Breast epithelium (tissue), 3 donors: ENCODE measurements at regions not wholly inside any gene's neighbourhood (a gene's known extent, or its start where the extent isn't known, plus 50 kb on each side); places are given as distances from the start of the nearest gene placed in this dataset.

Source experiments
- CTCF ChIP-seq, 3 donors: fragments of 450-650 bp; IDR thresholded peaks; one replicate each; pipeline ENCODE4 v1.5.1; 2016 to 2017; ENCODE audit warnings: antibody characterized with exemption in 3 of 3, mild to moderate bottlenecking in 3 of 3, moderate library complexity in 3 of 3
- POLR2A ChIP-seq: fragments of 450-650 bp; IDR thresholded peaks from one replicate; pipeline ENCODE4 v1.6.1; 2016; ENCODE audit warnings: antibody characterized with exemption, mild to moderate bottlenecking, moderate library complexity
- POLR2AphosphoS5 ChIP-seq, 3 donors: sonication (generic); formaldehyde crosslinking; IDR thresholded peaks; one replicate each; pipeline ENCODE4 v1.6.1; 2017; ENCODE audit warnings: antibody characterized with exemption in 3 of 3

- TF ChIP-seq CTCF (IDR thresholded peaks at IDR 0.05) (no peak), POLR2AphosphoS5 (IDR thresholded peaks at IDR 0.05) (no peak), POLR2A (no peak)
Measured at GRCh38 chr9:72467766-72468738, 53.4 kb upstream of the TMC1 start.
